H9 (cell line): ENCODE measurements at regions not wholly inside any gene's neighbourhood (a gene's known extent, or its start where the extent isn't known, plus 50 kb on each side); places are given as distances from the start of the nearest gene placed in this dataset.

Source experiments
- DNase-seq: peaks from one replicate; pipeline ENCODE4 v3.0.0-alpha.2; 2017
- H2AFZ ChIP-seq: one replicate; pipeline ENCODE4 v1.6.1; 2013; ENCODE audit warnings: mild to moderate bottlenecking, low read length, control low read depth, moderate library complexity
- H2AK5ac ChIP-seq: 2 replicates; pipeline ENCODE4 v1.6.1; 2013; ENCODE audit warnings: low read length, control low read depth, mixed read lengths; ENCODE audit not compliant: insufficient read length
- H2BK120ac ChIP-seq: one replicate; pipeline ENCODE4 v1.6.1; 2013; ENCODE audit warnings: low read depth, mild to moderate bottlenecking, low read length, control low read depth, inconsistent platforms; ENCODE audit not compliant: poor library complexity, severe bottlenecking
- H2BK12ac ChIP-seq: 2 replicates; pipeline ENCODE4 v1.6.1; 2013; ENCODE audit warnings: low read length, control low read depth, mixed read lengths, low read depth; ENCODE audit not compliant: insufficient read length
- H2BK15ac ChIP-seq: 2 replicates; pipeline ENCODE4 v1.6.1; 2013; ENCODE audit warnings: low read depth, low read length, control low read depth
- H2BK20ac ChIP-seq: one replicate; pipeline ENCODE4 v1.6.1; 2013; ENCODE audit warnings: low read depth, mild to moderate bottlenecking, low read length, control low read depth, inconsistent platforms; ENCODE audit not compliant: poor library complexity, severe bottlenecking
- H2BK5ac ChIP-seq: 2 replicates; pipeline ENCODE4 v1.6.1; 2013; ENCODE audit warnings: low read length, control low read depth, mixed read lengths; ENCODE audit not compliant: insufficient read length
- H3K14ac ChIP-seq: 2 replicates; pipeline ENCODE4 v1.6.1; 2013; ENCODE audit warnings: low read length, control low read depth; ENCODE audit not compliant: insufficient read depth
- H3K18ac ChIP-seq: 2 replicates; pipeline ENCODE4 v1.6.1; 2013; ENCODE audit warnings: low read depth, mild to moderate bottlenecking, mixed read lengths, low read length, control low read depth; ENCODE audit not compliant: insufficient read length
- H3K23ac ChIP-seq: 2 replicates; pipeline ENCODE4 v1.6.1; 2013; ENCODE audit warnings: low read length, control low read depth, mixed read lengths, low read depth; ENCODE audit not compliant: insufficient read length
- H3K23me2 ChIP-seq: 2 replicates; pipeline ENCODE4 v1.6.1; 2013; ENCODE audit warnings: low read depth, mild to moderate bottlenecking, mixed read lengths, low read length, control low read depth; ENCODE audit not compliant: insufficient read length, poor library complexity, severe bottlenecking
- H3K27ac ChIP-seq: 2 replicates; pipeline ENCODE4 v1.5.1; 2013; ENCODE audit warnings: low read length, control low read depth, mixed read lengths, low read depth; ENCODE audit not compliant: insufficient read length
- H3K27me3 ChIP-seq: 2 replicates; pipeline ENCODE4 v1.6.1; 2013; ENCODE audit warnings: low read length, control low read depth, inconsistent platforms; ENCODE audit not compliant: insufficient read depth
- H3K4ac ChIP-seq: 2 replicates; pipeline ENCODE4 v1.6.1; 2013; ENCODE audit warnings: low read depth, mild to moderate bottlenecking, control low read depth, inconsistent platforms, low read length, moderate library complexity
- H3K4me1 ChIP-seq: 2 replicates; pipeline ENCODE4 v1.6.1; 2013; ENCODE audit warnings: low read length, control low read depth, inconsistent platforms; ENCODE audit not compliant: insufficient read depth
- H3K4me2 ChIP-seq: 2 replicates; pipeline ENCODE4 v1.6.1; 2013; ENCODE audit warnings: low read length, control low read depth, mixed read lengths; ENCODE audit not compliant: insufficient read length, insufficient read depth
- H3K56ac ChIP-seq: 2 replicates; pipeline ENCODE4 v1.6.1; 2013; ENCODE audit warnings: low read depth, mild to moderate bottlenecking, mixed read lengths, low read length, control low read depth; ENCODE audit not compliant: insufficient read length
- H3K79me1 ChIP-seq: 2 replicates; pipeline ENCODE4 v1.6.1; 2013; ENCODE audit warnings: low read depth, mild to moderate bottlenecking, moderate library complexity, low read length, control low read depth, inconsistent platforms; ENCODE audit not compliant: insufficient read depth, poor library complexity, severe bottlenecking
- H3K79me2 ChIP-seq: 2 replicates; pipeline ENCODE4 v1.6.1; 2013; ENCODE audit warnings: low read length, control low read depth, inconsistent platforms; ENCODE audit not compliant: insufficient read depth
- H3K9ac ChIP-seq: 2 replicates; pipeline ENCODE4 v1.6.1; 2013; ENCODE audit warnings: low read length, control low read depth, mixed read lengths; ENCODE audit not compliant: insufficient read length; ENCODE audit errors: extremely low read depth
- H3K9me3 ChIP-seq: one replicate; pipeline ENCODE4 v1.6.1; 2013; ENCODE audit warnings: low read depth, low read length, inconsistent platforms; ENCODE audit not compliant: control insufficient read depth
- H3T11ph ChIP-seq: one replicate; pipeline ENCODE4 v1.6.1; 2013; ENCODE audit warnings: mild to moderate bottlenecking, low read length, control low read depth, inconsistent platforms
- H4K20me1 ChIP-seq: one replicate; pipeline ENCODE4 v1.6.1; 2013; ENCODE audit not compliant: control insufficient read depth, insufficient read length, insufficient read depth
- H4K5ac ChIP-seq: 2 replicates; pipeline ENCODE4 v1.6.1; 2013; ENCODE audit warnings: low read depth, mild to moderate bottlenecking, mixed read lengths, low read length, control low read depth; ENCODE audit not compliant: insufficient read length
- H4K8ac ChIP-seq: replicated peaks from 2 replicates; pipeline ENCODE4 v1.6.1; 2013; ENCODE audit warnings: low read length, control low read depth, mixed read lengths, low read depth; ENCODE audit not compliant: insufficient read length
- H4K91ac ChIP-seq: 2 replicates; pipeline ENCODE4 v1.6.1; 2013; ENCODE audit warnings: low read depth, mild to moderate bottlenecking, moderate library complexity, mixed read lengths, low read length, control low read depth; ENCODE audit not compliant: insufficient read length
- H3K27ac Mint-ChIP-seq, 3 experiments: 2 replicates in 2 of 3; 3 replicates in 1 of 3; pipeline ENCODE4 v1.8.0; 2020 to 2021; ENCODE audit warnings: mixed read lengths in 3 of 3, mild to moderate bottlenecking in 1 of 3, moderate library complexity in 1 of 3
- H3K27me3 Mint-ChIP-seq: 2 replicates; pipeline ENCODE4 v1.8.0; 2021; ENCODE audit warnings: low read depth, mild to moderate bottlenecking, moderate library complexity, mixed read lengths
- H3K36me3 Mint-ChIP-seq, 3 experiments: 2 replicates in 2 of 3; 3 replicates in 1 of 3; pipeline ENCODE4 v1.8.0; 2020 to 2021; ENCODE audit warnings: low read depth in 3 of 3, mixed read lengths in 3 of 3; ENCODE audit not compliant: insufficient read depth in 1 of 3
- H3K4me1 Mint-ChIP-seq, 2 experiments: 2 replicates each; pipeline ENCODE4 v1.8.0; 2020; ENCODE audit warnings: mixed read lengths in 2 of 2
- H3K4me3 Mint-ChIP-seq, 2 experiments: 2 replicates in 1 of 2; 3 replicates in 1 of 2; pipeline ENCODE4 v1.8.0; 2020 to 2021; ENCODE audit warnings: mild to moderate bottlenecking in 2 of 2, mixed read lengths in 2 of 2, moderate library complexity in 1 of 2
- H3K9me3 Mint-ChIP-seq, 2 experiments: 2 replicates in 1 of 2; 3 replicates in 1 of 2; pipeline ENCODE4 v1.8.0; 2020; ENCODE audit warnings: mild to moderate bottlenecking in 2 of 2, mixed read lengths in 2 of 2, moderate library complexity in 1 of 2
- CTCF ChIP-seq: fragments of 200-600 bp; sonication (generic); conservative IDR thresholded peaks from 3 replicates; pipeline ENCODE4 v1.8.0; 2021; ENCODE audit warnings: antibody characterized with exemption, mild to moderate bottlenecking
- WGBS: extraction: QIAGEN DNeasy Blood & Tissue Kit; methylation state at CpG from one replicate; pipeline ENCODE4 v1.1.7; 2013; ENCODE audit warnings: missing lambda C conversion rate, low lambda C conversion rate, mixed read lengths; ENCODE audit not compliant: insufficient read length; ENCODE audit errors: extremely low coverage; 5-methylcytosine and 5-hydroxymethylcytosine counted together

GRCh38 chr2:15790326-15790725 lies 150.0 kb upstream of the MYCN start:
- Histone ChIP-seq H3K4me1 (no peaks in the 10 kb centered on the region), H2AFZ (no peak overlapping the region), H3K18ac (no peak overlapping the region), H2BK120ac (no peak overlapping the region), H3K14ac (no peak overlapping the region), H3T11ph (no peak overlapping the region), H3K9ac (no peak overlapping the region), H4K91ac (no peak overlapping the region), H3K27me3 (no peaks in the 10 kb centered on the region; the same call in 1 of the 2 replicates), H3K23ac (no peak overlapping the region), H4K8ac (no peak overlapping the region), H3K56ac (no peak overlapping the region), H3K79me2 (no peaks in the 10 kb centered on the region), H2BK15ac (no peak overlapping the region), H2AK5ac (no peak overlapping the region), H4K20me1 (no peaks in the 10 kb centered on the region), H3K4me2 (no peak overlapping the region), H2BK5ac (no peak overlapping the region), H2BK12ac (no peak overlapping the region), H3K4ac (no peak overlapping the region), H3K79me1 (no peaks in the 10 kb centered on the region), H3K27ac (no peak overlapping the region), H3K9me3 (no peaks in the 10 kb centered on the region), H4K5ac (no peak overlapping the region), H2BK20ac (no peak overlapping the region), H3K23me2 (no peaks in the 10 kb centered on the region)
- no peak for TF ChIP-seq CTCF
- Mint-ChIP-seq H3K9me3 (no peaks in the 10 kb centered on the region), H3K36me3 (no peaks in the 10 kb centered on the region), H3K4me3 (no peak overlapping the region), H3K4me1 (peaks cover 2 to 6% of the 10 kb centered on the region in 2 experiments; a peak in 3 of 4 replicates), H3K27me3 (no peaks in the 10 kb centered on the region; the same call in 1 of the 2 replicates), H3K27ac (no peak overlapping the region)
- no CpG with 5 or more reads among the region's 9 CpGs for WGBS
- no peak for DNase-seq
